Fibroblast of the aortic adventitia (primary cell): ENCODE measurements at regions not wholly inside any gene's neighbourhood (a gene's known extent, or its start where the extent isn't known, plus 50 kb on each side); places are given as distances from the start of the nearest gene placed in this dataset.
"Not testable (repeated sequence)": the region's sequence is repeated elsewhere in the genome, so short reads cannot be mapped to it uniquely, and the experiment has no call there.

Experiments used
- DNase-seq: peaks from one replicate; pipeline ENCODE4 v3.0.0-alpha.2; 2010; ENCODE audit warnings: low read depth
- H3K4me3 ChIP-seq: 2 replicates; pipeline ENCODE4 v1.5.1; 2011; ENCODE audit warnings: low read depth, mild to moderate bottlenecking, control low read depth, low read length, moderate library complexity
- CTCF ChIP-seq: IDR thresholded peaks from 2 replicates; pipeline ENCODE4 v1.5.1; 2011; ENCODE audit warnings: mild to moderate bottlenecking, low read length, control low read depth, inconsistent platforms; ENCODE audit not compliant: insufficient read depth

GRCh38 chr4:81781799-81782198 is 310.1 kb upstream of the RASGEF1B start:
- TF ChIP-seq CTCF = no peak
- no peak overlapping the region for H3K4me3 ChIP-seq
- DNase-seq = no peak

GRCh38 chr4:81777718-81778117 is 306.0 kb upstream of the RASGEF1B start:
- H3K4me3 ChIP-seq, DNase-seq: not testable (repeated sequence)

DNA sequence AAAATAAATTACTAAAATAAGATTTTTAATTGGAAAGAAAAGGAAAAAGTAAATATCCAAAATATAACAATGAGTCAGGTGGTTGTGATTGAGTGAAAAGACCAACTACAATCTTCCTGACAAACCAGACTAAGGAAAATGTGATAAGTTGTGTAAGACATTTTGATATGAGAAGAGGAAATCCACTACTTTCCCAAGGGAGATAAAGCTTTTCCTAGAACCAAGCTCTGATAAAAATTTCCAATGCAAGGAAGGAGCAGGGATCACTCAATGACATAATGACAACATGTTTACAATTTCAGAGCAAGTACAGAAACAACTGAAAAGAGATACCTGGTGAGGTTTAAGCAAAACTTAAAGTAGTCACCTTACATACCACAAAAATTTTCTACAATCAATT is 305.1 kb upstream of the RASGEF1B start:
- no peak overlapping the region for H3K4me3 ChIP-seq
- no peak for TF ChIP-seq CTCF

GRCh38 chr4:81773557-81773956 is 301.9 kb upstream of the RASGEF1B start:
- TF ChIP-seq CTCF = no peak
- no peak for DNase-seq
- H3K4me3 ChIP-seq = no peak overlapping the region

More for the DNA sequence above, 305.1 kb upstream of the RASGEF1B start:
- DNase-seq = no peak

DNA sequence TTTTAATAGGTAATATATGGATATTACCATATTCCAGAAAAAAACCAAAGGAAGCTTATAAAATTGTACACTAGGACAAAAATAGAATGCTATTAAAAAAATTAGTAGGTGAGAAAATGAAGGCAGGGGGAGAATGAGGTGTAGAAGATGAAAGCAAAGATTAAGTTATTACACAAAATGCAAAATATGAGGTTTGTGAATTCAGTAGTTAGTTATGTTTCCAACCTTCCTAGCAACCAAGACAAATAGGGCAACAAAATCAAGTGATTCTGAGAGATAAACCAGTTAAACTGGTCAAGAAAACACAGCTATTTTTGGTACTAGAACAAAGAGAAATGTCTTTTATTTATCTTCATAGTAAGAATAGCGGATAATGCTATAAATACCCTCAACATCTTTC is 300.0 kb upstream of the RASGEF1B start:
- no peak for TF ChIP-seq CTCF

GRCh38 chr4:81769244-81769643 is 297.5 kb upstream of the RASGEF1B start:
- H3K4me3 ChIP-seq = no peak overlapping the region
- no peak for DNase-seq
- TF ChIP-seq CTCF = no peak

More for the DNA sequence above, 300.0 kb upstream of the RASGEF1B start:
- H3K4me3 ChIP-seq = no peak overlapping the region
- DNase-seq = no peak

DNA sequence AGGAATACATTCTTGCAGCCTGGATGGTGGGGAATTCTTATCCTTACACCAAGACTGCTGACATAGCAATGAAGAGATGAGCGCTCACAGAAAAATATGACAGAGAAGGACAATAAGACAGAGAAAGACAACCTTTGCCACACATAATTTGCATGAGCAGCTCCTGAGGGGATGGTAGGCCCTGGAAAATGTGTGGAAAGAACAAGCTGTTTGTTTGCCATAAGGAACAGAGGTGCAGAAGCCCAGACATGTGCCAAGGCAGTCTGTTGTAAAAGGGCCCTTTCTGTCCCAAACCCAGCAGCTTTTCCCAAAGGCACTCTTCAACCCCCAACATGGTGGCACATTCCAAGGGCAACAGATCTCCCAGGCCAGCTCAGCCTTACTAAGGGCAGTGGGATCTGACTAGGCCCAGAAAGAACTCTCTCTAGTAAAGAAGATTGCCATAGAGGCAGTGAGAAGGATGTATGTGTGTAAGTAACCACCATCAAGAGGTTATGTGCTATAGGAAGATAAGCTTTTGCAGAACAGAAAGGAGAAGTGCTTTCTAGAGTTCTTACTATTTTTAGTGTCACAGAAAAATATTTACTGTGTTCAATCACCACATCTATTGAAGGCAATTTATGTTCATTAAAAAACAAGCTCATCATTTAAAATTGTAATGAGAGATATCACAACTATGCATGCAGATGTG is 287.0 kb upstream of the RASGEF1B start:
- no peak for TF ChIP-seq CTCF
- no peak overlapping the region for H3K4me3 ChIP-seq
- DNase-seq = no peak
